Activated CD4-positive, alpha-beta memory T cell treated with anti-CD3 and anti-CD28 coated beads, Interleukin-2, amount 10 ng/mL, durations not matched to agents 7 days and 5 days (primary cell): ENCODE measurements at regions not wholly inside any gene's neighbourhood (a gene's known extent, or its start where the extent isn't known, plus 50 kb on each side); places are given as distances from the start of the nearest gene placed in this dataset.
"Not testable (repeated sequence)": the region's sequence is repeated elsewhere in the genome, so short reads cannot be mapped to it uniquely, and the experiment has no call there.

ENCODE experiments used
- CTCF ChIA-PET: fragments of 350-600 bp; sonication (Branson Sonifier 250); formaldehyde crosslinking; loops from one replicate; lab custom pipeline; 2021; ENCODE audit warnings: antibody characterized with exemption, inconsistent platforms; lab: Charles Lee
- POLR2A ChIA-PET: fragments of 350-600 bp; sonication (Branson Sonifier 250); formaldehyde crosslinking; loops from one replicate; lab custom pipeline; 2021; ENCODE audit warnings: antibody characterized with exemption; lab: Charles Lee
- DNase-seq: peaks from one replicate; pipeline ENCODE4 v3.0.0-alpha.2; 2020
- H3K27ac Mint-ChIP-seq: one replicate; pipeline ENCODE4 v1.8.0; 2021; ENCODE audit warnings: mild to moderate bottlenecking, mixed read lengths
- H3K27me3 Mint-ChIP-seq: one replicate; pipeline ENCODE4 v1.8.0; 2021; ENCODE audit warnings: mixed read lengths
- H3K36me3 Mint-ChIP-seq: one replicate; pipeline ENCODE4 v1.8.0; 2021; ENCODE audit warnings: low read depth, mixed read lengths
- H3K4me1 Mint-ChIP-seq: one replicate; pipeline ENCODE4 v1.8.0; 2021; ENCODE audit warnings: mixed read lengths
- H3K4me3 Mint-ChIP-seq: one replicate; pipeline ENCODE4 v1.8.0; 2021; ENCODE audit warnings: mild to moderate bottlenecking, mixed read lengths
- H3K9me3 Mint-ChIP-seq: one replicate; pipeline ENCODE4 v1.8.0; 2021; ENCODE audit warnings: mixed read lengths

DNA sequence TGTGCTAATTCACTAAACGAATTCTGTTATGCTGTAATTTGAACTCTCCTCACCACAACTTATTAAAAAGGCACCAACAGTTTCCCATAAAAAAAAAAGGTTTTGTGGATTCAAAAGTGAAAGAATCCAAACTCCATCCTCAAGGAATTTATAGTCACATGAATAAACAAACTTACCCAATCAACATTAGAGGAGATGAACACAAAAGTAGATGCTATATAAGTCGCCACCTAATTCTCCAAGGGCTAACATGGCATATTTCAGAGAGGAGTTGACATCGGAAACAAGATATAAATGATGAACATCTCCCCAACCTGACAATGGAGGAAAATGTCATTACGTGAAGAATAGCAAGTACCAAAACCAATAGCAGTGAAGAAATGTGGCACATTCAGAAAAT, 265.5 kb upstream of the PRKD1 start:
- Mint-ChIP-seq H3K36me3 (no peaks in the 10 kb centered on the region), H3K4me1 (no peaks in the 10 kb centered on the region), H3K9me3 (peaks cover 4% of the 10 kb centered on the region), H3K27me3 (no peaks in the 10 kb centered on the region), H3K4me3 (no peak overlapping the region), H3K27ac (no peak overlapping the region)
- ChIA-PET CTCF (no interaction called here), POLR2A (no interaction called here)
- DNase-seq: no peak

GRCh38 chr14:30193845-30194501, 266.3 kb upstream of the PRKD1 start:
- H3K27me3 Mint-ChIP-seq: no peaks in the 10 kb centered on the region
- CTCF ChIA-PET: no interaction called here
- no peak overlapping the region for H3K27ac Mint-ChIP-seq
- peaks cover 4% of the 10 kb centered on the region for H3K9me3 Mint-ChIP-seq
- H3K36me3 Mint-ChIP-seq: no peaks in the 10 kb centered on the region
- no peak for DNase-seq
- no peaks in the 10 kb centered on the region for H3K4me1 Mint-ChIP-seq
- H3K4me3 Mint-ChIP-seq: no peak overlapping the region
- POLR2A ChIA-PET: no interaction called here

DNA sequence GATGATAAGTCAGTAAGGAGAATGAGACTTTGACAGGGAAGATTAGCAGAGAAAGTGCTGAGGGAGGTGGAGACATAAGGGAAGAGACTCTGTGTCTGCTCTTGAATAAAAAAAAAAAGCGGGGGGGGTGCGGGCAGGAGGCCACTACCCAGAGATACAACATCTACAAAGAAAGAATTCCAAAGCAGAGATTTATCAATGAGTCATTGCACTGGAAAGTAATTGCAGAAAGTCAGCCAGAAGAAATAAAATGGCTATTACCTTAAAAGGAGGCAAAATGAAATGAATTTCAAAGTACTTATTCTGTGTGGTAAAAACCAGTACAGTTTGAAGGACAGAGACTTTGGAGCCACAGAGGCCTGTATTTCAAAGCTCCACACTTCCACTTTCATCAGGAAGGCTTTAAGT, 267.1 kb upstream of the PRKD1 start:
- Mint-ChIP-seq H3K9me3 (peaks cover 4% of the 10 kb centered on the region), H3K4me3 (no peak overlapping the region), H3K27ac (no peak overlapping the region), H3K27me3 (no peaks in the 10 kb centered on the region), H3K4me1 (no peaks in the 10 kb centered on the region), H3K36me3 (no peaks in the 10 kb centered on the region)
- ChIA-PET POLR2A (no interaction called here), CTCF (no interaction called here)
- no peak for DNase-seq

DNA sequence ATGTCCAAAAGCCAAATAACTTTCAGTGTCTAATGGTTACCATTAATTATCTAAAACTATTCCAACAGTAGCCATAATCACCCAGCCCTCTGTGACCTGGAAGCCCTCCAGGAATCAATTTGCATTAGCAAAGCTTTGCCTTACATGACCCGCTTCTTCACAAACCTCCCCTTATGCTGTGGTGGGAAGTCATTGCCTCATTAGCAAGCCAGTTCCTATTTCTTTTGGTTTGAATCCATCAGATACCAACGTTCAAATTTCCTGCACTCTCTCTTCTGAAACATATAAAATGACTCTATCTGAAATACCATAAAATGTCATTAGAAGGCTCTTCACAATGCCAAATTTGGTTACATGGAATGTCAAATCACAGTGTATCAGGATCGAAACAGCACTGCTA, 268.3 kb upstream of the PRKD1 start:
- no peak for DNase-seq
- Mint-ChIP-seq H3K36me3 (no peaks in the 10 kb centered on the region), H3K4me3 (no peak overlapping the region), H3K4me1 (no peaks in the 10 kb centered on the region), H3K9me3 (peaks cover 4% of the 10 kb centered on the region), H3K27ac (no peak overlapping the region), H3K27me3 (no peaks in the 10 kb centered on the region)
- CTCF ChIA-PET: no interaction called here
- POLR2A ChIA-PET: no interaction called here

GRCh38 chr14:30196861-30197260, 269.2 kb upstream of the PRKD1 start:
- Mint-ChIP-seq H3K36me3 (no peaks in the 10 kb centered on the region), H3K27me3 (no peaks in the 10 kb centered on the region), H3K4me3 (no peak overlapping the region), H3K9me3 (peaks cover 4% of the 10 kb centered on the region), H3K27ac (no peak overlapping the region), H3K4me1 (no peaks in the 10 kb centered on the region)
- no peak for DNase-seq
- POLR2A ChIA-PET: no interaction called here
- CTCF ChIA-PET: no interaction called here

DNA sequence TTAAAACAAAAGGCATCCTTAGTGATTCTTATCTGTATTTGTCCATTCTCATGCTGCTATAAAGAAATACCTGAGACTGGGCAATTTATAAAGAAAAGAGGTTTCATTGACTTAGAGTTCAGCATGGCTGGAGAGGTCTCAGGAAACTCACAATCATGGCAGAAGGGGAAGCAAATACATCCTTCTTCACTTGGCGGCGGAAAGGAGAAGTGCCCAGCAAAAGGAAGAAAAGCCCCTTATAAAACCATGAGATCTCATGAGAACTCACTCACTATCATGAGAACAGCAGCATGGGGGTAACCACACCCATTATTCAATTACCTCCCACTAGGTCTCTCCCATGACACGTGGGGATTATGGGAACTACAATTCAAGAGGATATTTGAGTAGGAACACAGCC, 271.1 kb upstream of the PRKD1 start:
- CTCF ChIA-PET, POLR2A ChIA-PET, H3K4me1 Mint-ChIP-seq, DNase-seq, H3K4me3 Mint-ChIP-seq, H3K27ac Mint-ChIP-seq, H3K9me3 Mint-ChIP-seq, H3K27me3 Mint-ChIP-seq, H3K36me3 Mint-ChIP-seq: not testable (repeated sequence)

GRCh38 chr14:30204431-30204980, 276.9 kb upstream of the PRKD1 start:
- Mint-ChIP-seq H3K9me3 (peaks cover 3% of the 10 kb centered on the region), H3K27me3 (no peaks in the 10 kb centered on the region), H3K27ac (no peak overlapping the region), H3K4me1 (no peaks in the 10 kb centered on the region), H3K36me3 (no peaks in the 10 kb centered on the region), H3K4me3 (no peak overlapping the region)
- ChIA-PET CTCF (no interaction called here), POLR2A (no interaction called here)
- no peak for DNase-seq

- H3K36me3 Mint-ChIP-seq: no peaks in the 10 kb centered on the region
- CTCF ChIA-PET: no interaction called here
- no peaks in the 10 kb centered on the region for H3K27me3 Mint-ChIP-seq
- no peak overlapping the region for H3K4me3 Mint-ChIP-seq
- POLR2A ChIA-PET: no interaction called here
- peaks cover 3% of the 10 kb centered on the region for H3K9me3 Mint-ChIP-seq
- H3K27ac Mint-ChIP-seq: no peak overlapping the region
- no peak for DNase-seq
- no peaks in the 10 kb centered on the region for H3K4me1 Mint-ChIP-seq
These were observed 281.5 kb upstream of the PRKD1 start for GRCh38 chr14:30209136-30209535.

GRCh38 chr14:30210630-30211029, 283.0 kb upstream of the PRKD1 start:
- Mint-ChIP-seq H3K9me3 (peaks cover 3% of the 10 kb centered on the region), H3K27ac (no peak overlapping the region), H3K36me3 (no peaks in the 10 kb centered on the region), H3K4me3 (no peak overlapping the region), H3K4me1 (no peaks in the 10 kb centered on the region), H3K27me3 (no peaks in the 10 kb centered on the region)
- DNase-seq: no peak
- POLR2A ChIA-PET: no interaction called here
- CTCF ChIA-PET: no interaction called here

GRCh38 chr14:30211326-30211725, 283.7 kb upstream of the PRKD1 start:
- Mint-ChIP-seq H3K4me3 (no peak overlapping the region), H3K9me3 (peaks cover 3% of the 10 kb centered on the region), H3K27me3 (no peaks in the 10 kb centered on the region), H3K4me1 (no peaks in the 10 kb centered on the region), H3K27ac (no peak overlapping the region), H3K36me3 (no peaks in the 10 kb centered on the region)
- POLR2A ChIA-PET: no interaction called here
- no peak for DNase-seq
- CTCF ChIA-PET: no interaction called here

DNA sequence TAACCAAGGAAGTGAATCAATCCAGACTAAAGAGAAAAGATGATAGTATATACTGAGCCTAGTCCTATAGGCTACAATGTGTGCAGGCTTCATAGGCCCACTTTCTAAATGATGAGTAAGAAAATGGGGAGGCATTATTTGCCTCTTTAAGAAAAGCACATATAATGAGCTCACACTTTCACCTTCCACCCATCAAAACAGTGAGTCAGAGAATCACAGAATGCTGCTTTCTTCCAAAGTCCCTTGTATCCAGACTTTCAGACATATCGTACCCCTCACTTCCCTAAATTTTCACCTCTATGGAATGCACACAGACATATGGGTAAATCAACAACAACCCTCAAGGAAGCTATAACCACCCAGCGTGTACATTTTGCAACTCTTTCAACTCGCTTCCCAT, 286.4 kb upstream of the PRKD1 start:
- H3K36me3 Mint-ChIP-seq: no peaks in the 10 kb centered on the region
- no peak overlapping the region for H3K4me3 Mint-ChIP-seq
- H3K27ac Mint-ChIP-seq: no peak overlapping the region
- H3K4me1 Mint-ChIP-seq: no peaks in the 10 kb centered on the region
- H3K9me3 Mint-ChIP-seq: no peaks in the 10 kb centered on the region
- no peak for DNase-seq
- CTCF ChIA-PET: interaction anchor here (1.2 to 1.9 kb wide), 4 partner anchors 11 to 668 kb away, joined by 3 to 5 read pairs (median 4); no protein-coding TSS in a partner anchor
- H3K27me3 Mint-ChIP-seq: no peaks in the 10 kb centered on the region
- POLR2A ChIA-PET: no interaction called here

DNA sequence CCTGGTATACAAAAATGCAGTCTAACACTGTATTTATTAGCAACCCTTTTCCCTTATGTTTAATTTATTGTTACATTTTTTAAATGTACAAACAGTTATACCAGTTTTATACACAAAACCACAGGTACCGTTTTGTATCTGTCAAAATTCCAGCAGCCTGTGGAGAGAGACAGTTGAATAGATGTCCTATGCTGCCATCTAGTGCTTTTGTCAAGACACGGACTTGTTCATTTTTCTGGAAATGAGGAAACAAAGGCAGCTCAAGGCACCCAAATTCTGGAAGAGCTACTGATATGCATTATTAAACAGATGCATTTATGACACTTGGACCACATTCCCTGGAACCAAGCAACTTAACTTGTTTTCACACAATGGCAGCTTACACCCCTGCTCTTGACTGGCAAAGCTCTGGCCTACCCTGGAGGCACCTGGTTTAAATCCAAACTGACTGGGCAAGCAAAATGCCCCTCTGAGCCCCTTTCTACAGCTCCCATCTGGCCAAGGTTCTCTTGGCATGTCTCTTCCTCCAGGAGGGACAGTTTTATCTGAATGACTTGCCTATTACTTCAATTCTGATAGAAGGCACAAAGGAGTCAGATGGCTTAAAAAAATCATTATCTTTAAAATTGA, 286.9 kb upstream of the PRKD1 start:
- Mint-ChIP-seq H3K36me3 (no peaks in the 10 kb centered on the region), H3K27me3 (no peaks in the 10 kb centered on the region), H3K27ac (no peak overlapping the region), H3K4me1 (no peaks in the 10 kb centered on the region), H3K4me3 (no peak overlapping the region), H3K9me3 (no peaks in the 10 kb centered on the region)
- no peak for DNase-seq
- ChIA-PET CTCF (interaction anchor here (1.2 to 1.9 kb wide), 4 partner anchors 10 to 668 kb away, joined by 3 to 5 read pairs (median 4); no protein-coding TSS in a partner anchor), POLR2A (no interaction called here)

- CTCF ChIA-PET: no interaction called here
- H3K4me1 Mint-ChIP-seq: no peaks in the 10 kb centered on the region
These were observed 291.3 kb upstream of the PRKD1 start for GRCh38 chr14:30218907-30219306.

DNA sequence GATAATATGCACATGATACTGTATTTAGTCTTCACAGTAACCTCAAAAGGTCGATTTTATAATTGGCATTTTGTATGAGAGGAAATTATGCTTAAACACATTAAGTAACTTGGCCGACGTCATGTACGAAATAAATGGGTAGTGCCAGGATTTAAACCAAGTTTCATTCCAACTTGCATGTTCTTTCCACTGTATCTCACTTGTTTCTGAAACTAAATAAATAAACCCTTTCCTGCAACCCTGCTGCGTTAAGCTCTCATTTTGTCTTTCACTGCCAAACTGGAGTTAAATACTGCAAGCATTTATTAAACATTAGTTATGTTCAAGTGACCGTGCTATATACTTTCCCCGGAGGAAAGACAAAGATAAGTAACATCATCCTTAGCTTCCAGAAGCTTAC, 293.9 kb upstream of the PRKD1 start:
- Mint-ChIP-seq H3K27me3 (no peaks in the 10 kb centered on the region), H3K36me3 (no peaks in the 10 kb centered on the region), H3K4me3 (no peak overlapping the region), H3K27ac (no peak overlapping the region), H3K9me3 (no peaks in the 10 kb centered on the region), H3K4me1 (no peaks in the 10 kb centered on the region)
- POLR2A ChIA-PET: no interaction called here
- CTCF ChIA-PET: no interaction called here
- no peak for DNase-seq

More at GRCh38 chr14:30218907-30219306, 291.3 kb upstream of the PRKD1 start:
- Mint-ChIP-seq H3K27me3 (no peaks in the 10 kb centered on the region), H3K36me3 (no peaks in the 10 kb centered on the region), H3K27ac (no peak overlapping the region), H3K4me3 (no peak overlapping the region), H3K9me3 (no peaks in the 10 kb centered on the region)
- DNase-seq: no peak
- POLR2A ChIA-PET: no interaction called here
